ENCODE measurements at regions not wholly inside any gene's neighbourhood (a gene's known extent, or its start where the extent isn't known, plus 50 kb on each side); places are given as distances from the start of the nearest gene placed in this dataset.
A peak's percentile ranks its signal among the peaks of the same experiment; 100 is the strongest.

DNA sequence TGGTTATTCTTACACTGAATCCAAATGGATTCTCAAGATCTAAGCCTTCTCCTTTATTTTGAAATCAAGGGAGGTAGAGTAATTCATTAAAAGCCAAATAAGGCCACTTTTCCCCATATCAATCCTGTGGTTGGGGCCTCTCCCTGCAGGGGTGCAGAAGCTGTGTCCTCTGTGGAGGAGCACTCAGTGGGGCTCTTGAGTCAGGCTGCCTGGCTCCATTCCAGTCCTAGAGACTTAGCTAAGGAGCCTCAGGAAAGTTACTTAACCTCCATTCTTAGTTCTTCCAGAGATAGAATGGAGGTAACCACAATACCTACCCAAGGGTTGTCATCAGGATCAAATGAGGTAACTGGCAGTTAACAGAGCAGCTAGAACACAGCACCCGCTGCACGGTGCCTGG lies 564.3 kb downstream of the CMPK2 start:
- DNase-seq, result no peak

- no peak for DNase-seq
Observed at GRCh38 chr2:6308986-6309385, 556.7 kb downstream of the CMPK2 start.

DNA sequence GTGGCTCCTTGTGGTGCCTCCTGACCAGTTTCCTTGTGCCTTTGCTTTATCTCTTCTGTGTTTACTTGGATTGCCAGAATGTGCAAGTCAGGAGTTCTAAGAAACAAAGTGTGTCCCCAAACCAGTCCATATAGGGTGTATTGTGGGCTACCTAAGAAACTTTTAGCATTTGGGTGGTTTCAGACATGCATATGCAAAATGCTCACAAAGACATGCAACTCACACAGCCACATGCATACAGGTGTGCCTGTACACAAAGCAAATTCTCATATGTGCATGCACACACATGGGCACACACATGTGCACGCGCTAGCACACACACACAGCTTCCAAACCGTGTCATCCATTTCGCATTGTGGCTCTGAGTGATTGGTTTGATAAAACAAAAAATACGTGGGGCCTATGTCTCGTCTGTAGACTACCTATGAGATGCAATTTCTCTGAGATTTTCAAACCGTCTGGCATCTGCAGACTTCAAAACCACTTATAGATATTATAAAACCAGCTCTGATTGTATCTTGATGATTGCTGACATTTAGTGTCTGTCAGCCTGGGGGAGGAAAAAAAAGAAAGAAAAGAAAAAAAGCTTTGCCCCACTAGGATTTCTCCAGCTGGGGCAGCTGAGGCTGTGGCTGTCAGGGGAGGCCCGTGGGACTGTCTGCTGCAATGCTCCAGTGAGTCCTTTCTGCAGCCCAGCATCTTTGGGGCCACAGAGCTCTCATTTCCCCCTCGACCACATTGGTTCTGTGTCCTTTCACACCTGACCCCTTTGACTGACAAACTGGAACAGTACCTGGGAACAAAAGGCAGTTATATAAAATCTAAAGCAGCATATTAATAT lies 556.1 kb downstream of the CMPK2 start:
- DNase-seq, result no peak

- DNase-seq, result no peak
Observed at GRCh38 chr2:6310256-6311215, 555.2 kb downstream of the CMPK2 start.

DNA sequence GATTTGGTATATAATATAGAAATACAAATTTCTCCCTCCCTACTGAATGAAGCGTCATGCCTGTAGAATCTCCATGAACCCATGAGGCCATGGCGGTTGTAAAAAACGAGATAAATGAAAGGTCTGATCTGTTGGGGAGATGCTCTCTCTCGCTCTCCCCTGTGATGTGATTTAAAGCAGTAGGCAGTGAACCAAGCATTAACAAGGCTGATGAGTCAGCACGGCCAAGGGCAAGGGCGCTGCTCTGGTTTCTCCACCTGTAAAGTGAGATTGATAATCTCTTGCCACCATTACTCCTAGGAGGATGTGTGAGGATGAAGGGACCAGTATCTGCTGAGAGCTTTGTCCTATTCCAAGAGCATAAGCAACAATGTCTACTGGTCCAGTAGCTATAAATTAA lies 553.3 kb downstream of the CMPK2 start:
- no peak for DNase-seq

- no peak for DNase-seq
Observed at GRCh38 chr2:6314218-6314960, 551.3 kb downstream of the CMPK2 start.

DNA sequence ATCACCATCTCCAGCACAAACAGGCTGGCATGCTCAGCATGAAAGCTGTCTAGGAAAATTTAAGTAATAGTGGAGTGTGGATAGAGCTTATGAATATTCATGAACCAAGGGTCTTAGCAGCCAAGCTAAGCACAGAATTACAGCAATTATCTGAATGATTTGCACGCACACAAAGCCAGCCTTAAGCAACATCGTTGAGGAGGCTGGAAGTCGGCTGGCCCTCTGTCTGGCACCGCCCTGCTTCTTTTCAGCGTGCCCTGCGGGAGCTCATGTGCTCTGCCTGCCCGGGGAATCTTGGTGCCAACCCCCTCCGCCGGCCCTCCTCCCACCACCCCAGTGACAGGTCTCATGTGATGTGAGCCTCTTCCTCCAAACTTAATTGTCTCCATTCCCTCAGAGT lies 540.1 kb downstream of the CMPK2 start:
- no peak for DNase-seq

DNA sequence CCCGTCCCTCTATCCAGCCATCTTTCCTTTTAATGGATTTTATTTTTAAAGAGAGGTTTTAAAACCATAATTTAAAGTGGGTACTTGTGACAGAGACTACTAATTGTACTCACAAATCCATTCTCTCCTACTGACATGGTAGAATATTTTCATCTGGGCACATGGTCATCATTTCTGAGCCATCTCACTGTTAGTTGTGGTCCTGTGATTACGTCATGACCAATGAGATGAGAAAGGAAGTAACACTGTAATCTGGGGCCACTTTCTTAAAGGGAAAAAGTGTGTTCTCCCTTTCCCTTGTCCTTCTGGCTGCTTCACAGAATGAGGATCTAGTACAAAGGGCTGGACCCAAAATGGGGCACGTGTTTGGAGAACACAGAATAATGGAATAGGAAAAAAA lies 538.7 kb downstream of the CMPK2 start:
- no peak for DNase-seq

DNA sequence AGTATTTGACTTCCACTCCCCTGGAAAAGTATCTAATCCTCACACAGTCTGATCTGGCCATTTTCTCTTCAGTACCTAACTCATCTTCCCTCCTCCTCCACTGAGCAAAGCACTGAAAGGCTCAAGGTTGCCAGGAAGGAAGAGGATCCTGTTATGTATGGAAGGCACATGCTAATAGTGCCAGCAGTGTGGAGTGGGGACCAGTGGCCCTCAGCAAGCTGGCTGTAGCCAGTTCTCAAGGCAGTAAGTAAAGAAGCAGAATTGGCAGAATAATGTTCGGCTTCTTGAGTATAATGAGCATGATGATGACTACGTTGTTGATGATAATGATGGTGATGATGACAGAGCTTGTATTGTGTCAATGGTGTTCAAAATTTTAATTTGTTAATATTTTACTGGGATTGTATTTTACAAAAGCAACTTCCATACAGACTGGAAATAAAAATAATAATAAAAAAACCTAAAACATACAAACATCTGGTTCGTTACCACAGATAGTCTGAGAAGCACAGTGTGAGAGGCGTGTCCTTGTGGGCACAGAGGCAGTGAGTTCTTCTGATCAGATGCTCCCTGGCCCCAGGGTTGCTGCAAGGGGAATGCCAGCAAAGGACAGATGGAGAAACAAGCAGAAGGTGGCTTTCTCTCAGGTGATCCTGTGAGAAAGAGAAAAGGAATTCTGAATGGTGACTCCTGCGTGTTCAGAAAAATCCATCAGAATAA lies 528.8 kb downstream of the CMPK2 start:
- DNase-seq, result no peak

DNA sequence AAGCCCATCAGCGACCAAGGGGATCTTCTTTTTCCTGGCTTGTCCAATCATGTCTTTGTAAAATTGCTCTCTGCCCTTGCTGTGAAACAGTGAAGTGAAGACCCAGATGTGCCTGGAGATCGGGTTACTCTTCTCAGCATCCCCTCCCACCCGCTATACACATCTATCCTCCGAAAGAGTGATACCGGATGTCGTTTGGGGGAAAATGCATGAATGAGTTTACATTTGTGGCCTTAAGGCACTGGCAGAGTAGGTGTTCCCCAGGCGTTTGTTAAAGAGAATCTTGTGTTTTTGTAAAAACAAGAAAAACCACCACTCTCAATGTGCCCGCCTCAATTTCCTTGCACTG lies 528.3 kb downstream of the CMPK2 start:
- DNase-seq, result no peak

DNA sequence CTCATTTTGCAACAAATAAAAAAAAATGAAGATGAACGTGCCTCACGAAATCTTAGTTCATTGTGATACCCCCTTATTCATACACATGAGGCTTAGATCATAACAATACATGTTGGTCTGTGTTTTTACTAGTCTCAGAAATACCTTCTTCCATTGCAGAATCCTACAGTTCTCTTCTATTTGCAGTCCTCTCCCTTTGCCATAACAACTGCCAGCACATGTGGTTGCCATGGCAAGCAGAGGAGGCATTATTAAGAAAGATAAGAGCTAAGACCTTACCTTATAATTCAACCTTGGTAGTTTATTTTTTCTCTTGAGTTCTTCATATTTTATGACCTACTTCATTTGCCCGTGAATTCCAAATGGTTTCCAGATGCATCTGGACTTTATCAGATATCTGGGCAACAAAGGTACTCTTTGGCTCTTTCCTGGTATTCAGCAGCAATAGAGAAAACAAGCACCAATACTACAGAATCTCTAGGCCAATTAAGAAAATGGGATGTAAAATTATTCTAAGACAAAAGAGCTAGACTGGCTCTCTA lies 524.0 kb downstream of the CMPK2 start:
- no peak for DNase-seq

GRCh38 chr2:6342273-6342920 lies 523.3 kb downstream of the CMPK2 start:
- no peak for DNase-seq

DNA sequence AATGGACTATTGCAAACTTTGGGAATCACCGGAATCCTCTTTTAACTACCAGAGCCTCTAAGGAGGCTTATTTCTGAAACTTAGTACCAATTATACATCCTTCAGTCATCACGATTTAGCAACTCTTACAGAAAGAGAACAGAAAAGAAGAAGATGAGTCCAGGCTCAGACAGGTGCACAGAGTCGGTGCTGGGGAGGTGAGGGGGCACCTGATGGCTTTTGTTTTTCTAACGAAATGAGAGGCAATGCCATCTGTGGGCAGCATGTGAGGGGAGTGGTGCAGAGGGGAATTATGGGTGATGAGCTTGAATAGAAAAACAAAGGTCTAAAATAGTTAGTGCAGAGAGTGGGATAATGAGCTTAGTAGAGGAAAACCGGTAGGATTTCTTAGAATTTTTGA lies 522.6 kb downstream of the CMPK2 start:
- no peak for DNase-seq

GRCh38 chr2:6352247-6352646 lies 513.5 kb downstream of the CMPK2 start:
- no peak for DNase-seq

DNA sequence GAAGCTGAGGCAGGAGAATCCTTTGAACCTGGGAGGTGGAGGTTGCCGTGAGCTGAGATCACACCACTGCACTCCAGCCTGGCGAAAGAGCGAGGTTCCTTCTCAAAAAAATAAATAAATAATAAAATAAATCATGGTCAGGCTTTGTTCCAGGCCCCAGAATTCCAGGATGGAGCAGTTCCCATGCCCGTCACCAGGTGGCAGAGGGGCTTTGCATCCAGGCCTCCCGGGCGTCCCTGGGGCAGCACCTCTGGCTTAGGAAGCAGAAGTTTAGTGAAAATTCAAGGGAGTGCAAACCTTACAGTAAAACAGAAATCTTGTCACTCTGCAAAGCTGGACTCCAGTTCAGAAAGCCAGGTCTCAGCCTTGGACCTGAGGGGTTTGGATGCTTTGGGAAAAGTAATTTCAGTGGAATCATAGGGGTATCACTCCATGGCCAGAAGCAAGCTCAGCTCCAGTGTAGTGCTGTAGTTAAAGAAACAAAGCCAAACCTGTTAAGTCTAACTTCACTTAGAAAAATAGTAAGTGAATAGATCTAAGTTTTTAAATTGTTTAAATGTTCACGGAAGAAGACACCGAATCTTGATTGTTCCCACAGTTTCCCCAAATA lies 512.7 kb downstream of the CMPK2 start:
- DNase-seq, result peak; percentile 10

DNA sequence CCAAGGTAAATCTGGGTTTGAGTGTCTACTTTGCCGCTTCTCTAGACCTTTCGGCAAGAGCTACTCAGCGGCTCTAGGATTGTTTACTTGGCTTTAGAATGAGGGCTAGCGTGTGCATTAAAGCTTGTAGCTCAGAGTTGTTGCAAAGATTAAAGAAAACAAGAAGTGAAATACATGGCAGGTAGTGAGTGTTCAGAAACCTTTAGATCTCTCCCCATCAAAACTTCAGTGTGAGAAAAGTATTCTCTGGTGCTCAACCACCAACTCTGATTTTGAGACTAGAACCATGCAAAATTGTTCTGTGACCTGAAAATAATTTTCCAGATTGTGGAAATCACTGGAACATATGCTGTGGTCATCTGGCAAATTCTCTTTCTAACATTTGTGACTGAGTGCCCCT lies 512.0 kb downstream of the CMPK2 start:
- DNase-seq, result no peak

DNA sequence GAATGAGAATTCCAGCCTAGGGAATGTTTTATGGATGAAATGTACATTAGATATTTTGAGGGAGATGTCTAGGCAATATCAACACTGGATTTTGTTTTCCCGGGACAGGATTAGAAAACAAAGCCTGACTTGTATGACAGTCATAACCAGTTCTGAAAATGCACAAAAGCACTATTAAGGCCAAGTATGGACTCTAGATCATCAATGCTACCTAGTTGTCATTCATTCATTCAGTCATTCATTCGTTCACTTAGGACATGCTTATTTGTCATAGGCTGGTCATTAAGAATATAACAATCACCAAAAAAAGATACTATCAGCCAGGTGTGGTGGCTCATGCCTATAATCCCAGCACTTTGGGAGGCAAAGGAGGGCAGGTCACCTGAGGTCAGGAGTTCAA lies 511.2 kb downstream of the CMPK2 start:
- DNase-seq, result no peak

GRCh38 chr2:6355886-6356761 lies 509.6 kb downstream of the CMPK2 start:
- no peak for DNase-seq

DNA sequence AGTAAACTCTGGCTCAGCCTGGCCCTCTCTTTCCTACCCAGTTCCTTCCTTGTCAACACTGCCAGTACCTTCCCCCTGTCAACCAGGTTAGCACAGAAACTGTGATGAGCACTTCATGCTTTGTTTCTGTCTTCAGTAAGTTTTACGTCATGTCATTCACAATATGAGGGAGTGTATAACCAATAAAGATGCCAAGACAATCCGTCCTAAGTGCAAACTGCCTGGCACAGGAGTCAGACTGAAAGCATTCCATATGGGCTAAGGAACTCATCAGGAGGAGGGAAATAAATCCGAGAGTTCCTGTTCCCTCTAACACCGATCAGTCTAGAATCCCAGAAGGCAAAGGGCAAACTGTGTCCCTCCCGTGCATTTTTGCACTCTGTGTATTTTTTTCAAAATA lies 507.2 kb downstream of the CMPK2 start:
- no peak for DNase-seq

DNA sequence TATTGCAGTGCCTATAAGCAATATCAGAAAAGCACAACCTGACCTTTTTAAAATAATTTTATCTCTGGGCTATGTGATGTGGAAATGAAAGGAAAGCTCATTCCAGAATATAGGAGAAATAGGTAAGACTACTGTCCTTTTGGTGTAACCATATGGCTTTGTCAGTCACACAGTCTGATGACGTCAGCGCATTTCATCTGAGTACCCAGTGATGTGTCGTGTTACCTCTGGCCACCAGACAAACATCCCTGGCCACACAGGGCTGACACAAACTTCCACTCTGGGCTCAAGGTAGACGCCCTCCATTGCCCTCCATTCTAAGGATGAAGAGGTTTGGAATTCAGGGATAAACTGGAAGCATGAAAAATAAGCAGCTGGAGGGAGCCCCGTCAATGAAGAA lies 506.7 kb downstream of the CMPK2 start:
- DNase-seq, result no peak

Data from EL (cell line).